ENCODE measurements at regions not wholly inside any gene's neighbourhood (a gene's known extent, or its start where the extent isn't known, plus 50 kb on each side); places are given as distances from the start of the nearest gene placed in this dataset.

DNA sequence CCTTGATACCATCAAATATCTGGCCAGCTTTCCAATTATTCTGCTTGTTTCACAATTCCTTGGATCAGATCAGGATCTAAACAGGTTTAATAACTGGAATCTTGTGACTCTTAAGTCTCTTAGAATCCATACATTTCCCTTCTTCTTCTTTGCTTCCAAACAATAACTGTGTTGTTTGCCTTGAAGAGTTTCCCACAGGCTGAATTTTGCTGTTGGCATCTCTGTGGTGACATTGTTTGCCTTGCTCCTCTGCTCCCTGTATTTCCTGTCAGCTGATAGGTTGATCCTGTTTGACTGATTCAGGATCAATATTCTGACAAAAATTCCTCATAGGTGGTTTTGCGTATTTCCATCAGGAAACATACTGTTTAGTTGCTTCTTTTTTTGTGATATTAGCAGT, 248.4 kb upstream of the LMCD1 start:
- H3K79me2 ChIP-seq (replicated peaks; ENCODE audit: insufficient read depth, low read length), result no peaks in the 10 kb centered on the region
- no peaks in the 10 kb centered on the region for H3F3A ChIP-seq (ENCODE audit: insufficient read depth, low read length, poor library complexity, severe bottlenecking)
- no peak overlapping the region for H3K9ac ChIP-seq (ENCODE audit: low read length)
- H3K4me2 ChIP-seq (ENCODE audit: low read length), result no peak overlapping the region
- no peak overlapping the region for H3K4me3 ChIP-seq (ENCODE audit: low read length)
- H4K20me1 ChIP-seq (ENCODE audit: insufficient read depth), result no peaks in the 10 kb centered on the region
- no peak overlapping the region for H2AFZ ChIP-seq (ENCODE audit: low read depth, low read length)
- H3K27me3 ChIP-seq (ENCODE audit: insufficient read depth, low read depth, low read length), result no peaks in the 10 kb centered on the region
- H3K9me3 ChIP-seq (ENCODE audit: low read length), result no peaks in the 10 kb centered on the region
- H3K36me3 ChIP-seq (ENCODE audit: insufficient read depth, low read length), result no peaks in the 10 kb centered on the region
- no peak for TF ChIP-seq EZH2 (IDR thresholded peaks at IDR 0.05; ENCODE audit: borderline replicate concordance, insufficient read depth, low read length, poor library complexity, severe bottlenecking)
- TF ChIP-seq TAF1 (IDR thresholded peaks at IDR 0.05; ENCODE audit: low read depth), result no peak
- TF ChIP-seq RAD21 (conservative IDR thresholded peaks at IDR 0.05), result no peak
- TF ChIP-seq, protein P1, sequence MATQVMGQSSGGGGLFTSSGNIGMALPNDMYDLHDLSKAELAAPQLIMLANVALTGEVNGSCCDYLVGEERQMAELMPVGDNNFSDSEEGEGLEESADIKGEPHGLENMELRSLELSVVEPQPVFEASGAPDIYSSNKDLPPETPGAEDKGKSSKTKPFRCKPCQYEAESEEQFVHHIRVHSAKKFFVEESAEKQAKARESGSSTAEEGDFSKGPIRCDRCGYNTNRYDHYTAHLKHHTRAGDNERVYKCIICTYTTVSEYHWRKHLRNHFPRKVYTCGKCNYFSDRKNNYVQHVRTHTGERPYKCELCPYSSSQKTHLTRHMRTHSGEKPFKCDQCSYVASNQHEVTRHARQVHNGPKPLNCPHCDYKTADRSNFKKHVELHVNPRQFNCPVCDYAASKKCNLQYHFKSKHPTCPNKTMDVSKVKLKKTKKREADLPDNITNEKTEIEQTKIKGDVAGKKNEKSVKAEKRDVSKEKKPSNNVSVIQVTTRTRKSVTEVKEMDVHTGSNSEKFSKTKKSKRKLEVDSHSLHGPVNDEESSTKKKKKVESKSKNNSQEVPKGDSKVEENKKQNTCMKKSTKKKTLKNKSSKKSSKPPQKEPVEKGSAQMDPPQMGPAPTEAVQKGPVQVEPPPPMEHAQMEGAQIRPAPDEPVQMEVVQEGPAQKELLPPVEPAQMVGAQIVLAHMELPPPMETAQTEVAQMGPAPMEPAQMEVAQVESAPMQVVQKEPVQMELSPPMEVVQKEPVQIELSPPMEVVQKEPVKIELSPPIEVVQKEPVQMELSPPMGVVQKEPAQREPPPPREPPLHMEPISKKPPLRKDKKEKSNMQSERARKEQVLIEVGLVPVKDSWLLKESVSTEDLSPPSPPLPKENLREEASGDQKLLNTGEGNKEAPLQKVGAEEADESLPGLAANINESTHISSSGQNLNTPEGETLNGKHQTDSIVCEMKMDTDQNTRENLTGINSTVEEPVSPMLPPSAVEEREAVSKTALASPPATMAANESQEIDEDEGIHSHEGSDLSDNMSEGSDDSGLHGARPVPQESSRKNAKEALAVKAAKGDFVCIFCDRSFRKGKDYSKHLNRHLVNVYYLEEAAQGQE (IDR thresholded peaks at IDR 0.05; ENCODE audit: borderline replicate concordance), result no peak
- TF ChIP-seq POLR2AphosphoS5 (IDR thresholded peaks at IDR 0.05), result no peak
- no peak for TF ChIP-seq SMC3 (conservative IDR thresholded peaks at IDR 0.05; ENCODE audit: poor library complexity)
- TF ChIP-seq, protein P2, sequence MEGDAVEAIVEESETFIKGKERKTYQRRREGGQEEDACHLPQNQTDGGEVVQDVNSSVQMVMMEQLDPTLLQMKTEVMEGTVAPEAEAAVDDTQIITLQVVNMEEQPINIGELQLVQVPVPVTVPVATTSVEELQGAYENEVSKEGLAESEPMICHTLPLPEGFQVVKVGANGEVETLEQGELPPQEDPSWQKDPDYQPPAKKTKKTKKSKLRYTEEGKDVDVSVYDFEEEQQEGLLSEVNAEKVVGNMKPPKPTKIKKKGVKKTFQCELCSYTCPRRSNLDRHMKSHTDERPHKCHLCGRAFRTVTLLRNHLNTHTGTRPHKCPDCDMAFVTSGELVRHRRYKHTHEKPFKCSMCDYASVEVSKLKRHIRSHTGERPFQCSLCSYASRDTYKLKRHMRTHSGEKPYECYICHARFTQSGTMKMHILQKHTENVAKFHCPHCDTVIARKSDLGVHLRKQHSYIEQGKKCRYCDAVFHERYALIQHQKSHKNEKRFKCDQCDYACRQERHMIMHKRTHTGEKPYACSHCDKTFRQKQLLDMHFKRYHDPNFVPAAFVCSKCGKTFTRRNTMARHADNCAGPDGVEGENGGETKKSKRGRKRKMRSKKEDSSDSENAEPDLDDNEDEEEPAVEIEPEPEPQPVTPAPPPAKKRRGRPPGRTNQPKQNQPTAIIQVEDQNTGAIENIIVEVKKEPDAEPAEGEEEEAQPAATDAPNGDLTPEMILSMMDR (IDR thresholded peaks at IDR 0.05; ENCODE audit: poor library complexity, severe bottlenecking), result no peak
- no peak for TF ChIP-seq MXI1 (conservative IDR thresholded peaks at IDR 0.05; ENCODE audit: poor library complexity, severe bottlenecking)
- no peak for TF ChIP-seq EP300 (conservative IDR thresholded peaks at IDR 0.05; ENCODE audit: poor library complexity, severe bottlenecking)
- no peaks in the 10 kb centered on the region for H3K9me2 ChIP-seq (ENCODE audit: insufficient read depth, low read length)
- H3K27ac ChIP-seq (ENCODE audit: low read length), result no peak overlapping the region

DNA sequence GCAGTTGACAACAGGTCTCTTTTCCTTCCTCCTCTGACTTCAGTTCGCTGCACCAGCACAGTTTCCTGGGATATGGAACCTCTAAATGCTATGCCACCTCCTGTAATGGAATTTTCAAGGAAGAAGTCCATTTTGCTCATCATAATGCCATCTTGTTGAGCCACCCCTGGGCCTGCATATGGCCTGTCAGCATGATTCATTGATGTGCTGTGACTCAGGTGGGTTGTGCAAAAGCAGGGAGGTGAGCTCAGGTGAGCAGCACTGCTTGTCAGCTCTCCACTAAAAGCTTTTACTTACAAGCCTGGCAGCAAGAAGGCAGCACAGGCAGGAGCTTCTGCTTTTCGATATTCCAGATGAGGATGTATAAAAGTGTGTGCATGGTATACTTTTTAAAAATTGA, 247.1 kb upstream of the LMCD1 start:
- TF ChIP-seq SMC3 (conservative IDR thresholded peaks at IDR 0.05; ENCODE audit: poor library complexity) (no peak), TAF1 (IDR thresholded peaks at IDR 0.05; ENCODE audit: low read depth) (no peak), EZH2 (IDR thresholded peaks at IDR 0.05; ENCODE audit: borderline replicate concordance, insufficient read depth, low read length, poor library complexity, severe bottlenecking) (no peak), MXI1 (conservative IDR thresholded peaks at IDR 0.05; ENCODE audit: poor library complexity, severe bottlenecking) (no peak), EP300 (conservative IDR thresholded peaks at IDR 0.05; ENCODE audit: poor library complexity, severe bottlenecking) (no peak), POLR2AphosphoS5 (IDR thresholded peaks at IDR 0.05) (no peak), RAD21 (conservative IDR thresholded peaks at IDR 0.05) (no peak)
- TF ChIP-seq, protein P1 (IDR thresholded peaks at IDR 0.05; ENCODE audit: borderline replicate concordance), result no peak
- TF ChIP-seq, protein P2 (IDR thresholded peaks at IDR 0.05; ENCODE audit: poor library complexity, severe bottlenecking), result no peak
- Histone ChIP-seq H3K27ac (ENCODE audit: low read length) (no peak overlapping the region), H3K9me2 (ENCODE audit: insufficient read depth, low read length) (no peaks in the 10 kb centered on the region)

More for the DNA sequence above, 247.1 kb upstream of the LMCD1 start:
- H3K9ac ChIP-seq (ENCODE audit: low read length), result no peak overlapping the region
- H3K79me2 ChIP-seq (replicated peaks; ENCODE audit: insufficient read depth, low read length), result no peaks in the 10 kb centered on the region
- H3K4me2 ChIP-seq (ENCODE audit: low read length), result no peak overlapping the region
- no peaks in the 10 kb centered on the region for H3K9me3 ChIP-seq (ENCODE audit: low read length)
- H3F3A ChIP-seq (ENCODE audit: insufficient read depth, low read length, poor library complexity, severe bottlenecking), result no peaks in the 10 kb centered on the region
- H3K4me3 ChIP-seq (ENCODE audit: low read length), result no peak overlapping the region
- H2AFZ ChIP-seq (ENCODE audit: low read depth, low read length), result no peak overlapping the region
- no peaks in the 10 kb centered on the region for H4K20me1 ChIP-seq (ENCODE audit: insufficient read depth)
- no peaks in the 10 kb centered on the region for H3K36me3 ChIP-seq (ENCODE audit: insufficient read depth, low read length)
- H3K27me3 ChIP-seq (ENCODE audit: insufficient read depth, low read depth, low read length), result no peaks in the 10 kb centered on the region
